Spleen (tissue), 11 donors: ENCODE measurements at regions not wholly inside any gene's neighbourhood (a gene's known extent, or its start where the extent isn't known, plus 50 kb on each side); places are given as distances from the start of the nearest gene placed in this dataset.
"Not testable (repeated sequence)": the region's sequence is repeated elsewhere in the genome, so short reads cannot be mapped to it uniquely, and the experiment has no call there.

Experiments used
- DNase-seq: peaks from one replicate; pipeline ENCODE4 v3.0.0-alpha.2; 2020
- H3K27ac ChIP-seq, 8 donors: fragments of 200-600 bp; sonication (generic) in 7 of 8; 1 replicate in 4 of 8; 2 replicates in 4 of 8; pipeline versions ENCODE4 v1.5.0 to v1.8.0; 2016 to 2021; ENCODE audit warnings: inconsistent platforms in 4 of 8, mild to moderate bottlenecking in 4 of 8, moderate library complexity in 1 of 8
- H3K27me3 ChIP-seq, 7 donors: fragments of 200-600 bp; sonication (generic) in 6 of 7; replicated peaks in 1 of 7; 1 replicate in 4 of 7; 2 replicates in 3 of 7; pipeline versions ENCODE4 v1.5.0 to v1.8.0; 2016 to 2021; ENCODE audit warnings: inconsistent platforms in 3 of 7, mild to moderate bottlenecking in 1 of 7
- H3K36me3 ChIP-seq, 6 donors: fragments of 200-600 bp; sonication (generic) in 5 of 6; 1 replicate in 4 of 6; 2 replicates in 2 of 6; pipeline versions ENCODE4 v1.5.0 to v1.8.0; 2016 to 2021; ENCODE audit warnings: inconsistent platforms in 2 of 6
- H3K4me1 ChIP-seq, 6 donors: fragments of 200-600 bp; sonication (generic) in 5 of 6; 1 replicate in 3 of 6; 2 replicates in 3 of 6; pipeline versions ENCODE4 v1.5.0 to v1.8.0; 2016 to 2021; ENCODE audit warnings: inconsistent platforms in 3 of 6
- H3K4me3 ChIP-seq, 8 donors: fragments of 200-600 bp; sonication (generic) in 7 of 8; 1 replicate in 4 of 8; 2 replicates in 4 of 8; pipeline versions ENCODE4 v1.5.0 to v1.8.0; 2016 to 2021; ENCODE audit warnings: inconsistent platforms in 4 of 8, mild to moderate bottlenecking in 4 of 8, moderate library complexity in 2 of 8
- H3K9me3 ChIP-seq, 8 donors: fragments of 200-600 bp; sonication (generic) in 7 of 8; 1 replicate in 4 of 8; 2 replicates in 4 of 8; pipeline versions ENCODE4 v1.5.0 to v1.8.0; 2016 to 2021; ENCODE audit warnings: inconsistent platforms in 4 of 8
- CTCF ChIP-seq, 11 experiments: fragments of 200-600 bp in 7 of 11; fragments of 450-650 bp in 4 of 11; sonication (generic) in 4 of 11; IDR thresholded peaks in 8 of 11; conservative IDR thresholded peaks in 3 of 11; 1 replicate in 7 of 11; 2 replicates in 4 of 11; pipeline versions ENCODE4 v1.4.0 to v1.8.0; 2016 to 2021; ENCODE audit warnings: antibody characterized with exemption in 11 of 11, inconsistent platforms in 4 of 11, mild to moderate bottlenecking in 1 of 11
- POLR2A ChIP-seq, 3 donors: fragments of 450-650 bp; IDR thresholded peaks; one replicate each; pipeline ENCODE4 v1.5.1; 2017; ENCODE audit warnings: antibody characterized with exemption in 3 of 3, mild to moderate bottlenecking in 1 of 3
- POLR2AphosphoS5 ChIP-seq, 3 donors: sonication (generic); formaldehyde crosslinking; IDR thresholded peaks; one replicate each; pipeline ENCODE4 v1.5.1; 2017; ENCODE audit warnings: antibody characterized with exemption in 3 of 3
- WGBS, 5 donors: extraction: QIAGEN DNeasy Blood & Tissue Kit in 3 of 5; methylation state at CpG; one replicate each; pipeline versions ENCODE4 v1.1.5 to v1.1.7; 2013 to 2018; 5-methylcytosine and 5-hydroxymethylcytosine counted together
- intact Hi-C: fragments of 100-400 bp; cut with DNase I; formaldehyde crosslinking; loops from one replicate; pipeline ENCODE4 v1.15.0; 2023; ENCODE audit warnings: low total_unique reads
- donor health status: healthy with polysubstance abuse.
- donor health status: DM: no; HTN: no; CAD: no; lungs with moderate emphysema.
- donor health status: DM: no; HTN: no; CAD: no.
- donor health status: Bipolar disorder and iron deficiency.
- donor health status: healthy.
- donor health status: DM: no; HTN: no; CAD: no.
- donor health status: DM: yes; HTN: yes; CAD: no.

GRCh38 chrX:142327182-142327581, 122.1 kb upstream of the MAGEC2 start:
- Histone ChIP-seq H3K4me1 (no peaks in the 10 kb centered on the region), H3K36me3 (no peaks in the 10 kb centered on the region), H3K9me3 (no peaks in the 10 kb centered on the region), H3K4me3 (no peak overlapping the region), H3K27ac (no peak overlapping the region), H3K27me3 (no peaks in the 10 kb centered on the region)
- WGBS, 5 donors = 83 to 94% (median 86%) methylated on average over 3 to 6 of the region's 6 CpGs
- intact Hi-C loops = no loop called here
- peak; percentile 56 for DNase-seq
- no peak for TF ChIP-seq POLR2AphosphoS5 (IDR thresholded peaks at IDR 0.05)

- Histone ChIP-seq H3K27ac (no peak overlapping the region), H3K9me3 (no peaks in the 10 kb centered on the region), H3K4me1 (no peaks in the 10 kb centered on the region), H3K4me3 (no peak overlapping the region), H3K36me3 (no peaks in the 10 kb centered on the region), H3K27me3 (no peaks in the 10 kb centered on the region)
- no peak for DNase-seq
- TF ChIP-seq POLR2A (IDR thresholded peaks at IDR 0.05) (no peak), POLR2AphosphoS5 (IDR thresholded peaks at IDR 0.05) (no peak), CTCF (IDR thresholded peaks at IDR 0.05 in 8 of 11, conservative IDR thresholded peaks at IDR 0.05 in 3 of 11) (no peak)
- intact Hi-C loops = no loop called here
Observed at GRCh38 chrX:142312591-142312990, 107.5 kb upstream of the MAGEC2 start.

GRCh38 chrX:142299406-142299805, 94.3 kb upstream of the MAGEC2 start:
- H3K4me3 ChIP-seq = no peak overlapping the region
- no peak overlapping the region for H3K27ac ChIP-seq
- H3K27me3 ChIP-seq = peaks cover 0 to 3% (median 0%) of the 10 kb centered on the region in 7 donors
- intact Hi-C loops = no loop called here
- TF ChIP-seq POLR2A (IDR thresholded peaks at IDR 0.05) (no peak), POLR2AphosphoS5 (IDR thresholded peaks at IDR 0.05) (no peak), CTCF (IDR thresholded peaks at IDR 0.05 in 8 of 11, conservative IDR thresholded peaks at IDR 0.05 in 3 of 11) (no peak)
- WGBS, 5 donors = 65 to 88% (median 82%) methylated on average over 2 of the region's 2 CpGs
- H3K9me3 ChIP-seq = no peaks in the 10 kb centered on the region
- no peaks in the 10 kb centered on the region for H3K36me3 ChIP-seq
- no peaks in the 10 kb centered on the region for H3K4me1 ChIP-seq
- no peak for DNase-seq

GRCh38 chrX:142296421-142296820, 91.3 kb upstream of the MAGEC2 start:
- no peaks in the 10 kb centered on the region for H3K36me3 ChIP-seq
- H3K4me3 ChIP-seq = no peak overlapping the region
- no peak for DNase-seq
- WGBS, 5 donors = 83 to 100% (median 86%) methylated on average over 1 of the region's 1 CpG
- TF ChIP-seq POLR2AphosphoS5 (IDR thresholded peaks at IDR 0.05) (no peak), POLR2A (IDR thresholded peaks at IDR 0.05) (no peak), CTCF (IDR thresholded peaks at IDR 0.05 in 8 of 11, conservative IDR thresholded peaks at IDR 0.05 in 3 of 11) (no peak)
- intact Hi-C loops = no loop called here
- H3K9me3 ChIP-seq = no peaks in the 10 kb centered on the region
- no peaks in the 10 kb centered on the region for H3K4me1 ChIP-seq
- no peak overlapping the region for H3K27ac ChIP-seq
- peaks cover 0 to 3% (median 0%) of the 10 kb centered on the region in 7 donors for H3K27me3 ChIP-seq

GRCh38 chrX:142295190-142295589, 90.1 kb upstream of the MAGEC2 start:
- no peak for DNase-seq
- H3K9me3 ChIP-seq = no peaks in the 10 kb centered on the region
- intact Hi-C loops = no loop called here
- peaks cover 0 to 3% (median 0%) of the 10 kb centered on the region in 7 donors for H3K27me3 ChIP-seq
- 65 to 85% (median 71%) methylated on average over 3 of the region's 3 CpGs for WGBS, 5 donors
- H3K4me3 ChIP-seq = no peak overlapping the region
- TF ChIP-seq CTCF (IDR thresholded peaks at IDR 0.05 in 8 of 11, conservative IDR thresholded peaks at IDR 0.05 in 3 of 11) = no peak
- TF ChIP-seq POLR2AphosphoS5 (IDR thresholded peaks at IDR 0.05) = no peak
- no peak for TF ChIP-seq POLR2A (IDR thresholded peaks at IDR 0.05)
- H3K27ac ChIP-seq = no peak overlapping the region
- H3K4me1 ChIP-seq = no peaks in the 10 kb centered on the region
- no peaks in the 10 kb centered on the region for H3K36me3 ChIP-seq

- intact Hi-C loops, H3K27ac ChIP-seq, H3K27me3 ChIP-seq, H3K4me3 ChIP-seq, H3K4me1 ChIP-seq, H3K36me3 ChIP-seq, DNase-seq: not testable (repeated sequence)
- WGBS, 5 donors = 87 to 93% (median 91%) methylated on average over 7 of the region's 7 CpGs; no CpG with 5 or more reads in 1 of the 5 donors
- H3K9me3 ChIP-seq = peaks cover 0 to 15% (median 0%) of the 10 kb centered on the region in 8 donors
Observed at GRCh38 chrX:142270166-142270565, 65.1 kb upstream of the MAGEC2 start.
